GM21529 (cell line): ENCODE measurements at regions not wholly inside any gene's neighbourhood (a gene's known extent, or its start where the extent isn't known, plus 50 kb on each side); places are given as distances from the start of the nearest gene placed in this dataset.

ENCODE experiments used
- ATAC-seq: cut with Tn5 transposase; IDR thresholded peaks from one replicate; pipeline ENCODE4 v1.9.1; 2021; ENCODE audit not compliant: unreplicated experiment

DNA sequence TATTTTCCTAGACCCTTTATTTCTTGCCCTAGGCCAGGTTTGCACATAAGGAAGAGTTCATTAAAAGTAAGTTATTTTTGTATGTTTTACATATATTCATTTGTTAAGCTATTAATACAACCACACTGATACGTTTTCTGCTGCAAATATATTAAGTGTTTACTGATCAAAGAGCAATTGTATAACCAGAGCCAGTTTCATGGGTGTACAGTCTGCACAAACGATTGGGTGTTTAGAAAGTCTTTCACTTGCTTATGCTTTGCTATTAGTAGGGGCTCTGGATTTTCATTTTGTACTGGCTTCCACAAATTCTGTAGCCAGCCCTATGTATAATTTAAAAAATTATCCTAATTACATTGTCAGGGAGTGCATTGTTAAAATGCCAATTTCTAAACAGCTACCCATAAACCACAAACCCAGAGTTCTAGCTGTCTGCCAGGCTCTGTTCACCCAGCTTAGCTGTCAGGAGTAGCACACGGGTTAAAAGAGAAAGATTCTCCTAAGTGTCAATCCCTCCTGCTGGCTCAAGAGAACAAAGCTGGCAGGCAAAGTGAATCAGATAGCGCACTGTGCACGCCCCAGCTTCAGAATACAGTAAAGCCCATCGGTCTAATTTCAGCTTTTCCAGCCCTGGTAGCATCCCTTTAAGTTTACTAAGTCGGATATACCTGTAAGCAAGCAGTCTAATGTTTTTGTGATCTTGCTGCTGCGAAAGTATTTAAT lies 151.0 kb upstream of the LMO3 start:
- ATAC-seq: no peak

GRCh38 chr12:16730772-16731171 lies 124.8 kb upstream of the LMO3 start:
- no peak for ATAC-seq

DNA sequence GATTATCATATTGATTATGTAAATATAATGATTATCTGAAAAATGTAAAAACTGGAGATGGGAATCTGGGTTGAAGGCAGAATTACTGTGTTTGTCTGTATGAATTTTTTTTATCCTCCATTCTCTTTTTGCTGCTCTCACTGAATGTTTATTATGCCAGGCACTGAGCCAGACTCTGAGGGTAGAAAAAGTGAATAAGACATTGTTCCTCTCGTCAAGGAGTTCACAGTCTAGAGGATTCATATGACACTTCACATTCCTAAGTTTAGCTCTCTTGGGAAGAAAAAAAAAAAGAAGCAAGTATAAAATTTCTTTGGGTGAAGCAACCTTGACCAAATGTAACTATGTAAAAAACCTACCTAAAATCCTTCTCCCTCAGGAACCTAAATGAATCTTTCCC lies 120.9 kb upstream of the LMO3 start:
- no peak for ATAC-seq

DNA sequence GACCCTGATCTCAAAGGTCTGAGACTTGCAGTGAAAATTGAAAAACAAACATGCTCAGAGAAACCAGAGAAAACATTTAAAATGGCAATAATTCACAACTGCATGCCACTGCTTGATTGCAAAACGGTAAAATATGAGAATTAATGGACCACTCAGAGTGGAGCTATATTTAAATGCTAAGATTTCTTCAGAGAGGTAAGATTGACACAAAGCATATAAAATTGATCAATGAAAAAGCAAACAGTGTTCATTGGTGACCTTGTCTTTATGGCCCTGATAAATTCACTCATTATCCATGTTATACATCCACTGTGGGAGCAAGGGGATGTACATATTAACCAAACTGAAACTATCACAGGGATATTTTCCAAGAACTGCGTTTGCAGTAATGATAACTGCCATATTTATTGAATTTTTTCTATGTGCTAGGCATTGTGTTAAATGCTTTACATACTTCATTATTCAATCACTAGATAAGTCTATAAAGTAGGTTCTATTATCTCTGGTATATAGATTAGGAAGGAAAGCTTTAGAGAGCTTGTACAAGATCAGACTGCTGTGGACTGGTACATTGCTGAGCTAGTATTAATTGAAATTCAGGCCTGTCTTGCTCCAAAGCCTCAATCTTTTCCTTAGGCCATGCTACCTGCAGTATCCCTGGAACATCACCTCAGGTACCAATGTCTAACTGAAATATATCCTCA lies 113.9 kb upstream of the LMO3 start:
- no peak for ATAC-seq

GRCh38 chr12:16716928-16717327 lies 111.0 kb upstream of the LMO3 start:
- ATAC-seq: no peak

DNA sequence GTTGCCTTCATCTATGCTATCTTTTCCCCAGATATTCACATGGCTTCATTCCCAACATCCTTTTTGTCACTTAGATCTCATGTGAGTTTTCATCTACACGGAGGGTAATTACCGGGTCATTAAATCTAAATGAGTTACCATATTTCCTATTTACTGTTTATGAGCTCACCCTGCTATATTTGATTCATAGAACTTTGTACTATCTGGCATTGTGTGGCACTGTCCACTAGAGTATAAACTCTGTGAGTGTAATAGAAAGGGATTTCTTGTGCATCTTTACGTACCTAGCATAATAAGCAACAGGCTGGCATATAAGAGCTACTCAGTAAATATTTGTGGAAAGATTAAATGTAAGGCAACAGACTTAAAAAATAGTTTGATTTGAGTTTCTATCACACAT lies 86.1 kb upstream of the LMO3 start:
- no peak for ATAC-seq

GRCh38 chr12:16691624-16692023 lies 85.7 kb upstream of the LMO3 start:
- ATAC-seq: no peak

GRCh38 chr12:16688200-16688599 lies 82.2 kb upstream of the LMO3 start:
- ATAC-seq: no peak

DNA sequence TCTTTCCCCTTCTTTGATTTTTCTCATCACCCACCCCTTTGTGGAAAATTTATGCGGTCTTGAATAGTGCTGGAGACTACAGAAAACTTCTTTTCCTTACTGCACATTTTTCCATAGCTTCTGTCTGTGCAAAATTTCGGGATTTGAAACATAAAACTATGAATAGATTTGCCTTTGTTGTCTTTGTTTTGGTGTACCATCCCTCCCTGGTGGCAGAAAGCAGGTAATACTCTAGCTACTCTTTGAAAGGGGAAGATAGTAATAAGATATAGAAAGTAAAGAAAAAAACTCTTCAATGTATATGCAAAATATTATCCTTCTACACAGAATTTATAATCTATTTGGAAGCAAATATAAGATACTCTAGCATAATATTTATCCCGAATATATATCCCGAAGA lies 79.1 kb upstream of the LMO3 start:
- ATAC-seq: no peak

- no peak for ATAC-seq
These were observed 75.2 kb upstream of the LMO3 start for GRCh38 chr12:16681196-16681595.

DNA sequence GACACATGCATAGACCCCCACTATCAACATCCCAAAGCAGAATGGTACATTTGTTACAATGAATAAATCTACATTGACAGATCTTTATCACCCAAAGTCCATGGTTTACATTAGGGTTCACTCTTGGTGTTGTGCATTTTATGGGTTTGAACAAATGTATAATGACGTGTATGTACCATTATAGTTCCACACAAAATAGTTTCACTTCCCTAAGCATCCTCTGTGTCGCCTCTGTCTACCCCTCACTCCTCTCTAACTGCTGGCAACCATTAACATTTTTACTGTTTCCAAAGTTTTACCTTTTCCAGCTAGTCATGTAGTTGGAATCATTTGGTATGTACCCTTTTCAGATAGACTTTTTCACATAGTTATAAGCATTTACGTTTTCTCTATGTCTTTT lies 69.5 kb upstream of the LMO3 start:
- ATAC-seq: no peak

DNA sequence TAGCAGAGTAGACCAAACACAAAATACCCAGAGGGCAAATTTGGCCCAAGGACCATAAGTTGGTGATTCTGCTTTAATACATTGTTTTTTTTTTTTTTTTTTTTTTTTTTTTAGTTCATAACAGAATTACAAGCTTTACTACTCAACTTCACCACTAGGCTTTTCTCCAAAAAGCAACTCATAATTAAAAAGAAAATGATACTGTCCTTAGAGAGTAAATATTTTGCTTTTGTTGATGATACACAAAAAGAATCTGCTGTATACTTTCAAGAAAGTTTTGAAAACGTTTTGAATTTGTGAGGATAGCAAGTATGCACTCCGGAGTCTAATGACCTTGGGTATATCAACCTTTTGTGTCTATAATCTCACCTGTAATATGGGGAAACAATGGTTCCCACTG lies 68.9 kb upstream of the LMO3 start:
- no peak for ATAC-seq

DNA sequence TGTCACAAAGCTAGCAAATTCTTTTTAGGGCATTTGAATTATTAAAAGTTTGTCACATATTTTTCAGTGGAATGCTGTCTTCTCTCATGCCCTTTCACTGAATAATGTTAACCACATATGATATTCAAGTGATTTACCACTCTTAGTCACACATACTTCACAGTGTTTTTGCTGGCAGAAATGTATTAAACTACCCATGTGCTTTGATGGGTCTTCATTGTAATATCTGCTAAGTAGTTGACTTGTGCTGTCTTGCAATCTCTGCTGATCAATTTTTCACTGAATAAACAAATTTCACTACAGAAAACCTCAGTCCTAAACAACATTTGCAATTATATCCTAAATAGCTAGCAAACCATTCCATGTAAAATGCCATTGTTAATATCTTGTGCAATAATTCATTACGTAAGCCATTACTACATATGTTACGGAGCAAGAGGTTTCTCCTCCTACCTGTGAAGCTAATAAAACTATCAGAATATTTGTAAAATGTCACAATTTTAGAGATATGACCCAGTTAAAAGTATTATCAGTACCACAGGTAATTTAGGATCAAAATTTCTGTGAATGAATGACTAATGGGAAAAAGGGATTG lies 64.6 kb upstream of the LMO3 start:
- no peak for ATAC-seq

DNA sequence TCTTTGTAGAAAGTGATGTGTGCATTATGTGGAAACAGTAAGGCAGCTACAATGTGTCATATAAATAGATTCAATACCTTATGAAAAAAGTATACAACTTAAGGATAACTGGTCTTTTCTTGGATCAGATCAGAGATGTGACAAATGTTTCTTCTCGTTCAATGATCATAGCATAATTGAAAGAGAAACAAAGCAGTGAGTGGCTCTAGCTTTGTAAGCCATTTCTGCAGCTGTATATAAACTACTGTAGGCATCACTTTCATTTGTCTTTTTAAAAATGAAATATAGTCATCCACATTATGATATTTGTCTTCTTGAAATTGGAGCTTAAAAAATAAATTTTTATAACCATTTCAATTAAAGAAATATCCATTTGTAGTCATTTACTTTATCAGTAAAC lies 63.8 kb upstream of the LMO3 start:
- ATAC-seq: no peak

GRCh38 chr12:16668198-16668597 lies 62.2 kb upstream of the LMO3 start:
- no peak for ATAC-seq

GRCh38 chr12:16658699-16659098 lies 52.7 kb upstream of the LMO3 start:
- ATAC-seq: no peak
